IPS-18c (cell line): ENCODE measurements at regions not wholly inside any gene's neighbourhood (a gene's known extent, or its start where the extent isn't known, plus 50 kb on each side); places are given as distances from the start of the nearest gene placed in this dataset.

Experiments
- H3K4me3 ChIP-seq: 2 replicates; pipeline ENCODE4 v1.7.0; 2013; ENCODE audit warnings: low read depth, mild to moderate bottlenecking, low read length, moderate library complexity; ENCODE audit not compliant: insufficient read depth
- H3K9me3 ChIP-seq: one replicate; pipeline ENCODE4 v1.6.1; 2013; ENCODE audit warnings: mild to moderate bottlenecking, low read length, moderate library complexity; ENCODE audit not compliant: control insufficient read depth, insufficient read depth

DNA sequence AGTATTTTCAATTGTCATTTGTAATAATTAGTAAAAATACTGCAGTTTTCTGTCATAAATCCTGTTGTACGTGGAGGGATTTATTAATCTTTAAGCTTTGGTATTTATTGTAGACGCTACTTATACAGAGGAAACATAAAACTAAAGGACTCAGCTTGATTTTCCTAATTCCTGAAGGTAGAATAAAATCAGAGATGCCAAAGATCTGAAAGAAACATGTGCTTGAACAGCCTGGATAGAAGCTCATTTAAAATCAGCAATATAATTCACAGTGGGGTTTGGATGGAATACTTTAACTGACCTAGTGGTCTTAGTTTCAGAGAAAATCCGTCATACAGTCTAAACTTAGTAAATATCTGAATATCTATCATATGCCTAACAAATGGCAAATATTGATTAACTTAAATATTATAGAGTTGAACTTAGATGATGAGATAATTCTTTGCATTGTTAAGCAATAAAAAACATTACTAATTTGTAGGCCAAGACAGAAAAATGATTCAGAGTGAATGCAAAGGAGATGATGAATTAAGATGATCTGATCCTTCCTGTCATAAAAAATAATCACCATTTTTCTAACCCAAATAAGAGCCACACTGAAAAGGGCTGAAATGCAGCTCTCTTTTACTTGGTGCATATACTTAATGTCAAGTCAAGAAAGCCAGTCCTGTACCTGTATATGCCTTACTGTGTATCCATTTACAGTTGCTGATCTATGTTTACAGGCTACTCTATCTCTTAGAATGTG, 397.1 kb upstream of the DCN start:
- no peaks in the 10 kb centered on the region for H3K9me3 ChIP-seq
- no peak overlapping the region for H3K4me3 ChIP-seq

DNA sequence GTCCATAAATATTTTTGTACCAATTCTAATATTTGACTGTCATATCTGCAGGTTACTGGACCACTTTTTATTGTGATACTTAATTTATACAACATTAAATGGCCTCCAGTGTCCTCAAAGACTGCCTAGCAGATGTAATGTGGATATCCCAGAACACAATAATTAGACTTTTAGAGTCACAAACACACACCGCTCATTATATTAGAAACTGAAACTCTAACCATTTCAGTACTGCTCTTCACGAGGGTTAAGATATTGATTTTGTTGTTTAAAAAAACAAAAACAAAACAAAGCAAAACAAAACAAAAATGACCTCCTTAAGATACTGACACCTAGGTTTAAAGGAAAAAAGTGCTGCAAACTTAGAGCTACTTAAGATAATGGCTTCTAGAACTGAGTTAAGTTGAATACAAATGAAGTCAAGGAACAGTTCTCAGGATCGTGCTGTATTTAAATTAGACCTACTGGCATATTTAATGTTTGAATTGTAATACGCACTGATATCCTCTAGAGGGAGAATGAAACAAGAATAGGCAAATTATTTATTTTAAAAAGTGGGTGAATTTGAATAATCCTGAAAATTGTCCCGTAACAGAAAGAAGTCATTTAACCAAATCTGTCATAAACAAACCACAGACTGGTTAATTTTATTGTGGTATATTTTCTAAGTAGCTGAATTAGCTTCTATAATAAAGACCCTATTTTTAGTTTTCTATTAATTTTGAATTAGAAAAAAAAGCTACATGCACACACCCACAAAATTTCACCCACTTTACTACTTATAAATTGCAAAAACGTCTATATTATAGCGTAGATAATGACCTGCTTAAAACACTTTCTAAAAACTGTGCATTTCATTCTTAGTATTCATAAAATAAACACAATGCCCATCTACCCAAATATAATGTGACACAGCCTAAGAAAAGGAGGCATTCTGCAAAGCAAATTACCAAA, 395.2 kb upstream of the DCN start:
- no peak overlapping the region for H3K4me3 ChIP-seq
- H3K9me3 ChIP-seq: no peaks in the 10 kb centered on the region

DNA sequence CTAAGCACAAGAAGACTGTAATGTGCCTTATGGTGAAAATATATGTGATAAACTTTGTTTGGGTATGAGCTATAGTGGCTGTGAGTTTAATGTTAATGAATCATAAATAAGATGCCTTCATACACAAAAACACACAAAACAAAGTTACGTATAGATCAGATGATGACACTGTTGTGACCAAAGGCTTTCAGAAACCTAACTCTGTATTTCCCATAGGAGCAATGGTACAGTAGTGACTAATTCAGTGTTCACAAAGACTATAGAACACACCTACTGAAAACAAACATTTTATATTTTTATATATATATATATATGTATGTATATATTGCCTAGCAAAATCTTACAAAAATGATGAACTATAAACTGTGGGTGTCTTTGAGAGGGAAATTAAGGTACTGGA, 393.8 kb upstream of the DCN start:
- no peak overlapping the region for H3K4me3 ChIP-seq

GRCh38 chr12:91575630-91576029, 393.0 kb upstream of the DCN start:
- Histone ChIP-seq H3K4me3 (no peak overlapping the region), H3K9me3 (no peaks in the 10 kb centered on the region)

More for the DNA sequence above, 393.8 kb upstream of the DCN start:
- H3K9me3 ChIP-seq: no peaks in the 10 kb centered on the region

DNA sequence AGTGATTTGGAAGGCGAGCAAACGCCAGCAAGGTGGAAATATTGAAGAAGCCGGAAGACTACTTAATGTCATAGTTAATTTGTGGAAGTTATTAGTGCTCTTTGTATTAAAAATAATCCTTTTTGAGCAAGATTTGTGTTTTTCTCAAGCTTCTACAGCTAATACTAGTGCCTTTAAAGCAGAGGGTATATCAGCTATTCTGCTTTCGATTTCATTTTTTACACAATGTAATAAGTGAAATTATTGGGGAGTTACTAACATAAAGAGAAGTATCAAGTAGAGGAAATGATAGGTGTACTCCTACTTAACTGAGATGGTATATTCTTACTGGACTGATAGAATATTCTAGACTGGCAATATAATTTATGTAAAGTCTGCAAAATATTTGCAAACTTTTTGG, 392.4 kb upstream of the DCN start:
- H3K9me3 ChIP-seq: no peaks in the 10 kb centered on the region
- H3K4me3 ChIP-seq: no peak overlapping the region

DNA sequence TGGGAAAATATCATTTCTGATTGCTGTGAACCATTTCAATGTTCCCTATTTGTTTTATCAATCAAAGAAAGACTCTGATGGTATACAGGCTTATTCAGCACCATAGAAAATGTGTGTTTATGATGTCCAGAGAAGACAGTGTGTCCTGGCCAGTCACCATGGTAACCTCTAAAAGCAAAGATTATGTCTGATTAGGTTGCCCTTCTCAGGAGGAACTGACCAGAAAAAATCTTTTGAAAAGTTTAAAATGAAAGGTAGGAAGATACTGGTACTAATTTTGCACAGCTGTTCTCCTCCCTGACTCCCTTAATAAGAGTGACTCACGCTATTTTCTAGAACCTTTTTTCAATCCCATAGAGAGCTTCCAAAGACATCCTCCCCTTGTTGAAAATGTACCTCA, 391.8 kb upstream of the DCN start:
- Histone ChIP-seq H3K9me3 (no peaks in the 10 kb centered on the region), H3K4me3 (no peak overlapping the region)

DNA sequence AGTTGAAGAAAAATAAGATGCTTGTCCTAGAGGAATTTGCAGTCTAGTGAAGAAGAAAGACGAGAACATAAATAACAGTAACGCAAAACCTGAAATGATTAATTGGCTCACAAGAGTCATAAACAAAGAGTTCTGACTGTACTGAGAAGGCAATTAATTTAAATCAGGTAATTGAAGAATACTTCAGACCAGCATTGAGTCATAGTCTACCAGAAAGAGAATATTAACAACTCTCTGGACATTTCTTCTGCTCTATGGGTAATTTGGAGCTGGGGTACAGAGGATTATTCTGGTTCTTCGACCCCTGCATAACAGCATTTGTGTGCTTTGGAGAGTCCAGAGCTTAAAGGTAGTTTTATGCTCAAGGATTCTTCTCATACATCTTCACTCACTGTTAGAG, 390.3 kb upstream of the DCN start:
- no peak overlapping the region for H3K4me3 ChIP-seq
- H3K9me3 ChIP-seq: no peaks in the 10 kb centered on the region

DNA sequence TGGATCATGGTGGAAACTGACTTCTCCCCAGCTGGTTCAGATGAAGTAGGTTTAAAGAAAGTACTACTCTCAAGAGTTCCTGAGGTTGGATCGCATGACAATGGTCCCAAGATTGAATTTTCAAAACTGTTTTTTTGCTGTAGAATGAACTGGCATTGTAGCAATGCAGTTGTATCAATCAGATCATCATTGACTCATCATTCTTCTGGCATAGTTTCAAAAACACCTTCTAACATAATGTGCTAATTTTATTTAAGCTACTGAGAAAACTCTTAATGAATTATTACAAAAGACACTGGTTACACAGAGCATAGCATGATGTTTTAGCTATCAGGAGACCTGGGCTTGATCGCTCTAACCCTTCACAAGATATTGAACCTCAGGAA, 384.5 kb upstream of the DCN start:
- H3K4me3 ChIP-seq: no peak overlapping the region
- H3K9me3 ChIP-seq: no peaks in the 10 kb centered on the region

GRCh38 chr12:91566328-91567099, 383.9 kb upstream of the DCN start:
- H3K9me3 ChIP-seq: no peaks in the 10 kb centered on the region
- H3K4me3 ChIP-seq: no peak overlapping the region

- H3K9me3 ChIP-seq: no peaks in the 10 kb centered on the region
- H3K4me3 ChIP-seq: no peak overlapping the region
Measured at GRCh38 chr12:91565846-91566245, 383.2 kb upstream of the DCN start.

- Histone ChIP-seq H3K4me3 (no peak overlapping the region), H3K9me3 (no peaks in the 10 kb centered on the region)
Measured at GRCh38 chr12:91565246-91565645, 382.6 kb upstream of the DCN start.

- no peaks in the 10 kb centered on the region for H3K9me3 ChIP-seq
- H3K4me3 ChIP-seq: no peak overlapping the region
Measured at GRCh38 chr12:91563011-91563765, 380.6 kb upstream of the DCN start.

- H3K9me3 ChIP-seq: no peaks in the 10 kb centered on the region
- no peak overlapping the region for H3K4me3 ChIP-seq
Measured at GRCh38 chr12:91562476-91562875, 379.9 kb upstream of the DCN start.

- Histone ChIP-seq H3K9me3 (no peaks in the 10 kb centered on the region), H3K4me3 (no peak overlapping the region)
Measured at GRCh38 chr12:91561958-91562325, 379.3 kb upstream of the DCN start.

DNA sequence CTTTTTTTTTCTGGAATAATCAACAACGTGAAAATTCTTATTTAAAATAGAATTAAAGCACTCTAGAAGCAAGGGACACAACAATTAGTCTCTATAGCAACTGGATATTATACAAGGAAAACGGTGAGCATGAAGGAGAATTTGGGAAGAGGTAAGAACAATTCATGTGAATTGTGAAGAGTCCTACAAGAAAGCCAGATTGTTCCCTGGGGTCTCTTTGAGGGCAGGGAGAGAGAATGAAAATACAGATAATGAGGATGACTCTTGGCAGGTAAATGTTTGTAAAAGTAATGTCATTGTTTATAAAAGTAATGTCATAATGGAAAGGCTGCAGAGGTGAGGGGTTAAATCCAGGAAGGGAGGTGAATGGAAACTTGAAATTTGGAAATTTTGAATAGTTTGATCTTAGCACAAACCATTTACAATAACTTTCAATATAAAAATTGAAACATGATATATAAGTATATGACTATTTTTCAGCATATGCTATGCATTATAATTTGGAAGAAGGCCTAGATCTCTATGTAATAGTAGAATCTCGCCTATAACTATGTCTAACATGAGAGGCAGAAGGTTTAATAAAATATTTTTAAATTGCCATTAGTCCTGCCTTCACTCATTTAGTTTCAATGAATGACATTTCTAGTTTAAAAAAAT, 378.8 kb upstream of the DCN start:
- Histone ChIP-seq H3K9me3 (no peaks in the 10 kb centered on the region), H3K4me3 (no peak overlapping the region)

GRCh38 chr12:91556909-91557308, 374.3 kb upstream of the DCN start:
- H3K4me3 ChIP-seq: no peak overlapping the region
- peaks cover 2% of the 10 kb centered on the region for H3K9me3 ChIP-seq
